ENCODE measurements at regions not wholly inside any gene's neighbourhood (a gene's known extent, or its start where the extent isn't known, plus 50 kb on each side); places are given as distances from the start of the nearest gene placed in this dataset.

GRCh38 chr20:6381887-6382286 lies 259.1 kb upstream of the FERMT1 start:
- TF ChIP-seq CTCF (IDR thresholded peaks at IDR 0.05; ENCODE audit: low read depth, low read length, poor library complexity, severe bottlenecking) (no peak), EZH2phosphoT487 (IDR thresholded peaks at IDR 0.05; ENCODE audit: borderline replicate concordance, low read length) (no peak)
